ENCODE measurements at regions not wholly inside any gene's neighbourhood (a gene's known extent, or its start where the extent isn't known, plus 50 kb on each side); places are given as distances from the start of the nearest gene placed in this dataset.

DNA sequence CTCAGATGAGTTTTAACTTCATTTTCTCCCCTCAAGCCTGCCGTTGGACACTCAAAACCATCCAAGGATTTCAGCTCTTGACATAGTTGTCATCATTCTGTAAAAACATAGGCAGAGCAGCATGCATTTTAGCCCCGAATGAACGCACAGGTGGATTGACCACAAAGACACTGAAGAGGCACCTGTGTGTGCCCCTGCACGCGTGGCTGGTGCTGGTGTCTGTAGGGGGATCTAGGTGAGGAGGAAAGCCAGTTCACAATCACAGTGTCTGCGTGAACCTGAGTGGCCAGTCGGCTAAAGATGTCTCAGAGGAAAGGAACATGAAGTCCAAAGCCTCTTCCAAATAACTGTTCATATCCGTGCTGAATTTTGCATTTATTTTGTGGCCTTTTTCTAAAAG is 309.2 kb downstream of the QKI start:
- CTCF ChIA-PET (ENCODE audit: low intra/inter-chr PET ratio): no interaction called here
- FAIRE-seq: no peak
- no peak for DNase-seq (ENCODE audit: extremely low read depth in 1 of 4, low spot score in 3 of 4)
- H3K27ac ChIP-seq (ENCODE audit: extremely low read depth, low read depth, low read length): no peak overlapping the region
- TF ChIP-seq ZFPM2 (CRISPR knock-in tag; IDR thresholded peaks at IDR 0.05) (no peak), NBN (IDR thresholded peaks at IDR 0.05; ENCODE audit: low read depth) (no peak), THRB (CRISPR knock-in tag; conservative IDR thresholded peaks at IDR 0.05) (no peak), BCL6 (CRISPR knock-in tag; IDR thresholded peaks at IDR 0.05) (no peak), SMARCA4 (IDR thresholded peaks at IDR 0.05) (no peak), RB1 (IDR thresholded peaks at IDR 0.05; ENCODE audit: low read depth) (no peak), ZNF717 (CRISPR knock-in tag; IDR thresholded peaks at IDR 0.05) (no peak), ZBED1 (IDR thresholded peaks at IDR 0.05) (no peak), ZSCAN29 (IDR thresholded peaks at IDR 0.05) (no peak), ELK3 (CRISPR knock-in tag; IDR thresholded peaks at IDR 0.05) (no peak), MYNN (IDR thresholded peaks at IDR 0.05) (no peak), MYNN (CRISPR knock-in tag; IDR thresholded peaks at IDR 0.05) (no peak), SRSF9 (IDR thresholded peaks at IDR 0.05; ENCODE audit: borderline replicate concordance, low read depth, low read length) (no peak), MEIS2 (IDR thresholded peaks at IDR 0.05; ENCODE audit: partially characterized antibody) (no peak), FUS (optimal IDR thresholded peaks at IDR 0.05; ENCODE audit: low read depth, low read length) (no peak), FOXA3 (CRISPR knock-in tag; conservative IDR thresholded peaks at IDR 0.05 in 1 of 2, IDR thresholded peaks at IDR 0.05 in 1 of 2) (no peak)
- TF ChIP-seq, protein P1, sequence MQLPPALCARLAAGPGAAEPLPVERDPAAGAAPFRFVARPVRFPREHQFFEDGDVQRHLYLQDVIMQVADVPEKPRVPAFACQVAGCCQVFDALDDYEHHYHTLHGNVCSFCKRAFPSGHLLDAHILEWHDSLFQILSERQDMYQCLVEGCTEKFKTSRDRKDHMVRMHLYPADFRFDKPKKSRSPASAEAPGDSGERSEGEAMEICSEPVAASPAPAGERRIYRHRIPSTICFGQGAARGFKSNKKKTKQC (CRISPR knock-in tag; IDR thresholded peaks at IDR 0.05): no peak
- no peak overlapping the region for H3K4me2 ChIP-seq (ENCODE audit: insufficient read depth, low read length)
- no peak overlapping the region for H3K9ac ChIP-seq (ENCODE audit: insufficient read depth in 1 of 2, low read depth in 2 of 2, low read length in 2 of 2)
- POLR2A ChIA-PET: interaction anchor here (1.4 kb wide), 1 partner anchor 12 kb away, joined by 3 read pairs; no protein-coding TSS in a partner anchor
- in situ Hi-C loops (cut with MboI) (no loop called here), intact Hi-C loops (cut with micrococcal nuclease) (no loop called here)
- no peaks in the 10 kb centered on the region; a peak in 1 of 5 replicates for H3K4me1 ChIP-seq (replicated peaks in 1 of 2; ENCODE audit: control insufficient read depth in 2 of 2, insufficient read depth in 2 of 2, low read length in 2 of 2)
- BruUV-seq (replicated peaks): no TSS peak
- H3K27me3 ChIP-seq (ENCODE audit: control insufficient read depth in 2 of 2, insufficient read depth in 2 of 2, low read length in 2 of 2): peaks cover 12 to 40% of the 10 kb centered on the region in 2 experiments; a peak in 4 of 5 replicates
- H3K4me3 ChIP-seq: no peak overlapping the region
- H3K36me3 ChIP-seq (ENCODE audit: control insufficient read depth, insufficient read depth, low read length): no peaks in the 10 kb centered on the region
- no peak for ATAC-seq
- no peaks in the 10 kb centered on the region for H4K20me1 ChIP-seq (replicated peaks; ENCODE audit: control insufficient read depth, insufficient read depth, low read length)
- H2AFZ ChIP-seq (ENCODE audit: low read depth, low read length): no peak overlapping the region
- peaks cover 3% of the 10 kb centered on the region for H3K9me1 ChIP-seq (ENCODE audit: control insufficient read depth, insufficient read depth, low read length)
- H3K9me3 ChIP-seq (replicated peaks; ENCODE audit: control insufficient read depth, insufficient read depth, low read depth, low read length): no peaks in the 10 kb centered on the region
- 14% methylated on average over 8 of the region's 8 CpGs for WGBS (ENCODE audit: insufficient coverage, low coverage, missing lambda C conversion rate)
- no peaks in the 10 kb centered on the region for H3K79me2 ChIP-seq (ENCODE audit: control insufficient read depth, insufficient read depth, low read length)

All from K562 (cell line).